A673 (cell line): ENCODE measurements at regions not wholly inside any gene's neighbourhood (a gene's known extent, or its start where the extent isn't known, plus 50 kb on each side); places are given as distances from the start of the nearest gene placed in this dataset.

Experiments used
- EZH2 ChIP-seq: fragments of 200-600 bp; sonication (generic); IDR thresholded peaks from 2 replicates; pipeline ENCODE4 v1.6.1; 2017; ENCODE audit warnings: borderline replicate concordance, low read depth, mild to moderate bottlenecking, mixed read lengths, antibody characterized with exemption, low read length; ENCODE audit not compliant: poor library complexity, severe bottlenecking
- TF ChIP-seq, protein P1 (sequence below): fragments of 300-800, 200-600 bp; sonication (generic); conservative IDR thresholded peaks from 2 replicates; pipeline ENCODE4 v1.5.1; 2017; ENCODE audit warnings: low read depth, mild to moderate bottlenecking, antibody characterized with exemption, low read length, moderate library complexity, mixed read lengths

DNA sequence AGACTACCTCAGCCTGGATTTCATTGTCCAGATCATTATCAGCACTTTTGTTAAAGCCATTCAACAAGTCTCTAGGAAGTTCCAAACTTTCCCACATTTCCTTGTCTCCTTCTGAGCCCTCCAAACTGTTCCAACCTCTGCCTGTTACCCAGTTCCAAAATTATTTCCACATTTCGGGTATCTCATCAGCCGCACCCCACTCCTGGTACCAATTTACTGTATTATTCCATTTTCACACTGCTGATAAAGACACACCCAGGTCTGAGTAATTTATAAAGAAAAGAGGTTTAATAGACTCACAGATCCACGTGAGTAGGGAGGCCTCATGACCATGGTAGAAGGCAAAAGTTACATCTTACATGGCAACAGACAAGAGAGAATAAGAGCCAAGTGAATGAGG lies 1198.3 kb upstream of the ALCAM start:
- TF ChIP-seq, protein P1, sequence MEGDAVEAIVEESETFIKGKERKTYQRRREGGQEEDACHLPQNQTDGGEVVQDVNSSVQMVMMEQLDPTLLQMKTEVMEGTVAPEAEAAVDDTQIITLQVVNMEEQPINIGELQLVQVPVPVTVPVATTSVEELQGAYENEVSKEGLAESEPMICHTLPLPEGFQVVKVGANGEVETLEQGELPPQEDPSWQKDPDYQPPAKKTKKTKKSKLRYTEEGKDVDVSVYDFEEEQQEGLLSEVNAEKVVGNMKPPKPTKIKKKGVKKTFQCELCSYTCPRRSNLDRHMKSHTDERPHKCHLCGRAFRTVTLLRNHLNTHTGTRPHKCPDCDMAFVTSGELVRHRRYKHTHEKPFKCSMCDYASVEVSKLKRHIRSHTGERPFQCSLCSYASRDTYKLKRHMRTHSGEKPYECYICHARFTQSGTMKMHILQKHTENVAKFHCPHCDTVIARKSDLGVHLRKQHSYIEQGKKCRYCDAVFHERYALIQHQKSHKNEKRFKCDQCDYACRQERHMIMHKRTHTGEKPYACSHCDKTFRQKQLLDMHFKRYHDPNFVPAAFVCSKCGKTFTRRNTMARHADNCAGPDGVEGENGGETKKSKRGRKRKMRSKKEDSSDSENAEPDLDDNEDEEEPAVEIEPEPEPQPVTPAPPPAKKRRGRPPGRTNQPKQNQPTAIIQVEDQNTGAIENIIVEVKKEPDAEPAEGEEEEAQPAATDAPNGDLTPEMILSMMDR = no peak
- TF ChIP-seq EZH2 = no peak
